HG03558 (cell line): ENCODE measurements at regions not wholly inside any gene's neighbourhood (a gene's known extent, or its start where the extent isn't known, plus 50 kb on each side); places are given as distances from the start of the nearest gene placed in this dataset.

Experiments used
- ATAC-seq: cut with Tn5 transposase; IDR thresholded peaks from one replicate; pipeline ENCODE4 v1.9.1; 2021; ENCODE audit warnings: moderate number of reproducible peaks; ENCODE audit not compliant: unreplicated experiment; ENCODE audit errors: extremely low read depth

DNA sequence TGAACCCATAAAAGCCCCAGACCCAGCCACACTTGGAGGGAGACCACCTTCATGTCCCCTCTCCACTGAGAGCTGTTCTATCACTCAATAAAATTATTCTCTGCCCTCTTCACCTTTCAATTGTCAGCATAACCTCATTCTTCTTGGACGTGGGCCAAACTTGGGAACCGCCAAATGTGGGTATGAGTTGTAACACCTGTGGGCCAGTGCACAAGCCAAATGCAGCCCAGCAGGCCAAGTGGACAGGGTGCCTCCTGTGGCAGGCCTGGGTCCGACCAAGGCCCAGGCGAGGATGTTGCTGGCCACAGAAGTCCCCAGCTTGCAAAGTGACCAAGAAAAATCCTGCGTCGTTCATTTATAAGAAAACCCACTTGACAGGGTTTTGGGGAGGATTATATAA is 621.2 kb downstream of the METTL15 start:
- no peak for ATAC-seq

- ATAC-seq, result no peak
Observed at GRCh38 chr11:28728666-28729065, 620.5 kb downstream of the METTL15 start.

DNA sequence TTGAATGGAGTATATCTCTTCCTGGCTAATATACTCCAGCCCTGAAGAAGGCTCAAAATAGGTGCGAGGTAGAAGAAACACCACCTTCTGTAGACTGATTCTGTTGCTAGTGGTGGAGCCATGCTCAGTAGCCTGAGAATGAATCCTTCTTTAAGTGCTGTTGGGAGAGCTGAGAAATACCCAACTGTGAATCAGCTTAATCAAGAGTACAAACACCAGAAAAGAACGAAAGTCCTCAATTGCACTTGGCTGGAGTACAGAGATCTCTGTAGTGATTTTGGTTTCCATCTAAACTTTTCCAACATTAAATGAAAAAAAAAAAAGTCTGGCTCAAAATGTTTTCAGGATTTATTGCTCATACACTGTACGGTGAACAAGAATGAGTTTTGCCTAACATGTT is 619.1 kb downstream of the METTL15 start:
- no peak for ATAC-seq

- no peak for ATAC-seq
Observed at GRCh38 chr11:28726432-28726831, 618.2 kb downstream of the METTL15 start.

DNA sequence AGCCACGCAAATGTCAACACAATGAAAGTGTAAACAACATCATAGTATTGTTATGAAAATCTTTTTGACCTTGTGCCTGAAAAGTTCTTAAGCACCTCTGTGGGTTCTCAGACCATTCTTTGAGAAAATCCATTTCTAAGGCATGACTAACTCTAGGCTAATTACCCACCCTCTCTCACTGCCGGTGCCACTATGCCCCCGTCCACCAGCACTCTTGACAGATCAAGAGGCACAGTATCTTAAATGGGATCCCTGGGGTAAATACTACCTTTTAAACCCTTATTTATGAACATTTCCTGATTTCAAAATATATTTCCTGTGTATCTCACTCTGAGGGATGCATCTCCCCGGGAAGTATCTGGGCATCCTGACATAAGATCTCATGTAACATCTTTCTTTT is 607.5 kb downstream of the METTL15 start:
- ATAC-seq, result no peak

DNA sequence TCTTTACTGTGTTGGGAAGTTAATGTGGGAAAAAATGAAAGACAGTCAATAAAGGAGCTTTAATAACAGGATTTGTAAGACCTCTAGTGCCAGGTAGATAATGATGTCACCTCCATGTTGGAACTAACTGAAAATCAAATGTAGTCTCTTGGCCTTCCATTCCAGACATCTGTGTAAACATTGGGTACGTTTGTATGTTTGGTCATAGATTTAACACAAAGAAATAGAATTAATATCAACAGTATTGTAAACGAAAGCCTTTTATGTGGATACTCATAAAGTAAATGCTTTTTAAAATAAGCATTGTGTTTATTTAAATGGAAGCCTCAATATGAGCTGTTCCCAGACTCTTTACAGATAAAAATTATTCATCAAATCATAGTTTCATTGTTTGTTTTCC is 605.7 kb downstream of the METTL15 start:
- ATAC-seq, result no peak

DNA sequence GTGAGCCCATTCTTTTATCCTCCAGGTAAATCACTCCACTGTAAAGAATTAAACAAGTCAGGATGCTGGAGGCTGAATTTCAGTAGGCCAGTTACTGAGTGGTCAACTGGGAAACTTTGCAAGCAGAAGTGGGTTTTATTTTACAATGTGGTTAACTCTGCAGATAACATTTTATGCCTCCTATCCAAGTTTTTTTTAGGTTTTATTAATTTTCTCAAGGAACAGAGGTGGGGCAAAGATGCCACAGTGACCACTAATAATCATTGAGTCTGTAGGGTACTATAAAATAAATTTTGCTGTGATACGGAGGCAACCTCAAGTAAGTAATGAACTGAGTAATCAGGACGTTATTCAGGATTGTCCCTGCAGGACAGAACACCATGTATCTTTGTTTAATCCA is 599.9 kb downstream of the METTL15 start:
- ATAC-seq, result no peak

DNA sequence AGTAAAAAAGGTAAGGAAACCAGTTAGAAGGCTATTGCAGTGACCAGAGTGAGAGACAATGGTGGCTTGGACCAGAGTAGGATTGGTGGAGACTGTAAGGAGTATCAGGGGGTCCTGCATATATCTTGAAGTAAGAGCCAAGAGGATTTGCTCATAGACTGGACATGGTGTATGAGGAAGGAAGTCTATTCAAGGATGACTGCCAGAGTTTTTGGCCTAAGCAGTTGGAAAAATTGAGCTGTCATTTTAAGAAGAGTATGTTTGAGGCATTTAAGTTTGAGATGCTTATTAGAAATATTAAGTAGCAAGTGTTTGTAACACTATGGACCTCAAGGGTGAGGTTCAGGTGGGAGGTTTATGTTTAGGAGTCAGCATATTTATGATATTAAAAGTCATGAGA is 596.6 kb downstream of the METTL15 start:
- ATAC-seq, result no peak

- ATAC-seq, result no peak
Observed at GRCh38 chr11:28703371-28703770, 595.2 kb downstream of the METTL15 start.

- ATAC-seq, result no peak
Observed at GRCh38 chr11:28702871-28703270, 594.7 kb downstream of the METTL15 start.

DNA sequence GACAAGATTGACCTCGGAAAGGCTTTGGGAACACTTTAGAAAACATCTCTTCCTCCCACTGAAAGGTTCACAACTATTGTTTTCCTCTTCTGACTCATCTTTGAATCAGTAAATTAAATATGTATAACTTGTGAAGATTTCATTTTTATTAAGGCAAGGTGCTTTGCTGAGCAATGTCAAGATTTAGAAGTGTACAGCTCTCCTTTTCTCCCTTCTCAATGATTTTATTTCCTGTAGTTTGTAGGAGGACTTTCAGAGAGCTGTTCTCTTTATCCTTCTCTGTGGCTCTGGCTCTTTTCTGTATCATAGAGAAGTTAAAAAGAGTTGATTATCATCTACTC is 594.2 kb downstream of the METTL15 start:
- no peak for ATAC-seq

DNA sequence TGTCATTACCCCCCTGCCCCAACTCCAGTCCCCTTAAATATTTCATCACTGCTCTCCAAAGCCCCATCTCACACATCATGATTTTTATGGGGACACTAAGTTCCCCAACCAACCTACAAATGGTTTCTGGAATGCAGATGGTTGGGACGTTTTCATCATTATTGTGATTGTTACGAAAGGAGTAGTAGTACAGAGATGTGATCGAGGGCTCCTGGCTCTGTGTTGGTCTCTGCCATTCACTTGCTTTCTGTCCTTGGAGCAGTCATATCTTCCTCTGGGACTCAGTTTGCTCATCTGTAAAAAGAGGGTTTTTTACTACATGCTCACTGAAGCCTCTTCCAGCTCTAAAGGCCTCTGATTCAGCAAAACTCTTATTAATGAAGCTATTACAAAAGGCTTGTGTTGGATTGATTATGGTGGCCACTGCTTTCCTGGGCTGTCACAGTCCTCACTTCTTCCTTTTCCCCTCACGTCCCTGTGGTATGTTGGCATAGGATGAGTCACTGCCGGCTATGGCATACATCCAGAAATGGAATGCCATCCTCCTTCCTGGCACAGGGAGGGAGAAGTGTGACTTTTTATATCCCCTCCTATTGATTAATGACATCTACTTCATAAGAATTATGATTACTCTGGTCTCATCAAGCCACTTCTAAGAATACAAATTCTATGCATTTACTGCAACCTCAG is 593.7 kb downstream of the METTL15 start:
- no peak for ATAC-seq

DNA sequence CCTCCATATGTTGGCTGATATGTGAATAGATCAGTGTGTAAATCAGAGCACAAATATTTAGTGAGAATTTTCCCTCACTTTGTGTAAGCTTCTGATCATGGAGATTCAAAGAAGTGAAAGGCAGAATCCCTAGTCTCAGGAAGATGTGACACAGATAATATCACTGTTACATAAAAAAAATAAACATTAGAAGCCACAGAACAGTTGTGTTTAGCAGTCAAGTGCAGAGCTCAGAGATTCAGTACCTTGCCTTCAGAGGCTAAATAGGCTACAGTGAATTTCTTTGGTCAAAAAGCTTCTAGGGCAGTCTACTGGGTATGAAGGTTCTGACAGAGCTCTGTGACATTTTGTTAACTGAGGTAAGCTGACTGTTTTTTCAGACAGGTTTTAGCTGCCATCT is 591.5 kb downstream of the METTL15 start:
- no peak for ATAC-seq

DNA sequence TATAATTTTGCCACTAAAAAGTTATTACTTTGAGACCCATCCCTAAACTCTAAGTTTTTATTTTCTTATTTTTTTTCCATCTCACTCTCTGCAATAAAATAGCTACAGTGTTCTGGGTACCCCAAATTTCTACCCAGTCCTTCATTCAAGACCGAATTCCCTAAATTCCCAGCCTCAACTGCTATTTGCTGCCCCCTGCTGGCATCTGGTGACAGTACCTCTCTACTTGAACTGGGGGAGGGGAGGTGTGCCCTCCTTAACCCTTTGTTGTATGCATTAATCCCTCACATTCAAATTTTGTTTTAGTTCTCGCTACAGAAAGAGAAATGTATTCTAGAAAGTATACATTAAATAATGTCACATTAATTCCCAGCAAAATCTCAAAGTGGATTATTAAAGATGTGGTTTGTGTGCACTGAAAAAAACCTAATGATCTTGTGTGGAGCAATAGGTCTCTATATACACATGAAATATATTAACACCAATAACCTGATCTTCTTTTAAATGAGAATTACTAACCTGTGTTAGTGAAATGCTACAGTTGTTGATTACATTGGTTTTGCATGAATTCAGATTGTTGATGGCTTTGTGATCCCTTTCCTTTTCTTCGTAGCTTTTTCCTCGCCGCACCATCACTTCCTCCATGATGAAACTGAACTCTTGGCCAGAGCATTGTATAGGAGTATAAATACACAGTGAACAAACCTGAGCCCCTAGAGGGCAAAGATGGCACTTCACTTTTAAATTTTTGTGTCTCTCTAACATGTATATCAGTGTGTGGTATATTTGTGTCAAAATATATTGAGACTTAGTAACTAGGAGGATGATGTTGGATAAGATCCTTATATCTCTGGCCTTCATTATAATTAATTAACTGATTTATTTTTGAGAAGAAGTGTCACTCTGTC is 590.0 kb downstream of the METTL15 start:
- ATAC-seq, result no peak

DNA sequence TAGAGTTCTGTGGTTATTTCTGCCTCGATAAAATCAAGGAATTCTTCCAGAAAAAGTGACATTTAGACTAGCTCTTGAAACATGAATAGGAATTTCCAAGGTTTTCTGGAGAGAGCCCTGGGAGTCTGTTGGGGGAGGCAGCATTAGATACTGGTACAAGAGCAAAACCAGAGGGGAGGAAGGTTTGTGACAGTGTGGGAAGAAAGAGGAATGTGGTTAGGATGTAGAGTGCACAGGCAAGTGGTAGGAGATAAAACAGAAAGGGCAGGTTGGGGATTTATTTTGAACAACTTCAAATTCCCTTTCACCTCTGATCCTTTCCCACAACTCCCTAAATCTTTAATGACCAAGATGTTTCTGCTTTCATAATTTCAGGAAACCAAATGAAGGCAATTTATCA is 588.4 kb downstream of the METTL15 start:
- no peak for ATAC-seq

DNA sequence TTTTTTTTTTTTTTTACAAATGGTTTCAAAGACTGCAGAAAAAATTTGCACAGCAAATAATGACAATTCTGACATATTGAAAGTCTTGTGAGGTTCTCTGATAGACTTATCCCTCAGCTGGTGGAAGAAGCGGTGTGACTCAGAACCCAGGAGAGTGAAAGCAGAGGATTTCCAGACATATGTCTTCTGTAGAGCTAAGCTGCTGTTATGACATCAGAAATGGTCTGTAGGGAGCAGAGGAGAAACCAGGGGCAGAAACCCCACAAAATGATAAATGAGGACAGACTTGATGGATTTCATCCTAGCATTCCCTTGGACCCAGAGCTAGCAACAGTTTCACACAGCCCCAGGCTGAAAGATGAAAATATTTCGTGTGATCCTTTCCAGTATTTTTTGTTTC is 582.6 kb downstream of the METTL15 start:
- no peak for ATAC-seq

- ATAC-seq, result no peak
Observed at GRCh38 chr11:28684011-28684586, 575.9 kb downstream of the METTL15 start.

DNA sequence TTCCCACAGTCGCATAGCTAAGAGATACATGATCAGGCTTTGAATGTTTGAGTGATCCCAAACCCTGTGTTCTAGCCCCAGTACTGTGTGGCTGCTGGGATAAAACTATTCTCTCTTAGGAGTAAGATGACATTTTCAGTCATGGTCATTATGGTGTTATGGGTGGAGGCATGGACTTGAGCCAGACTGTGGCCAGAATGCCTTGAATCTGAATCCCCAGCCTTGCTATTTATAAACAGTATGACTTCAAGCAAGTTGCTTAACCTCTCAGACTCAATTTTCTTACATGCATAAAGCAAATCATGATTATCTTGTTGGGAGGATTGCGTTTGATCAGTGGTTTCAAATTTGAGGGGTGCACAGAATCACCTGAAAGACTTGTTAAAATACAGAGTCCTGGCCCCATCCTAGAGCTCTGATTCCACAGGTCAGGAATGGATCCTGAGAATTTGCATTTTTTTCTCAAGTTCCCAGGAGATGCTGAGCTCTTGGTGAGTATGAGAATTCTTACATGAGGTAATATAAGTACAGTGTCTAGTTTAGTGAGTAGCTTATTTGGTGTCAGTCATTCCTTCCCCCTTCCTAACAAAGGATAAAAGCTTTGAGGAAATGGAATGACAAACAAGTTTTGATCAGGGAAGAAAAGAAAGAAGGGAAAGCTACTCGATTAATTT is 571.7 kb downstream of the METTL15 start:
- ATAC-seq, result no peak

DNA sequence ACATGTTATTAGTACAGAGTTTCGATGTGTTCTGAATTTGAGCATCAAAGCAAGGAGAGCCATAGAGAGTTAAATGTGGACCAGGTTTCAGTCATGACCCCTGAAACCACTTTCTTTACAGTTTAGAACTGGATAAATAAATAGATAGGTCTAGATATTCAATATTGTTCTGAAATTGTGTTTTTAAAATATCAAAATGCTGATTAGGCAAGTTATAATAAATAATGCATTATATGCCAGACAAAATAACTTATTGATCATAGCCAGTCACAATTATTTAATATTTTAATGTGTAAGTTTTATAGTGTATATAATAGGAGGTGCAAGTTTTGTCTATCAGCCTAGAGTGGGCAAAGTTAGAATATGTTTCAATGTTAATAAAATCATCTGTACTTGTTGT is 569.5 kb downstream of the METTL15 start:
- no peak for ATAC-seq

- no peak for ATAC-seq
Observed at GRCh38 chr11:28675183-28675582, 567.0 kb downstream of the METTL15 start.
